ENCODE measurements at regions not wholly inside any gene's neighbourhood (a gene's known extent, or its start where the extent isn't known, plus 50 kb on each side); places are given as distances from the start of the nearest gene placed in this dataset.

GRCh38 chr3:189466004-189466403, 165.2 kb upstream of the TP63 start (continued):
- TF ChIP-seq ZNF462 (CRISPR knock-in tag; IDR thresholded peaks at IDR 0.05), result no peak
- no peak for TF ChIP-seq ZNF114 (CRISPR knock-in tag; IDR thresholded peaks at IDR 0.05)
- TF ChIP-seq ZNF331 (CRISPR knock-in tag; IDR thresholded peaks at IDR 0.05; ENCODE audit: low read depth), result no peak
- no peak for TF ChIP-seq JUNB (IDR thresholded peaks at IDR 0.05; ENCODE audit: unreplicated experiment)
- no peak for TF ChIP-seq REST (IDR thresholded peaks at IDR 0.05; ENCODE audit: unreplicated experiment)
- no peak for TF ChIP-seq POLR2AphosphoS5 (IDR thresholded peaks at IDR 0.05; ENCODE audit: low read depth)
- TF ChIP-seq EZH2phosphoT487 (IDR thresholded peaks at IDR 0.05; ENCODE audit: unreplicated experiment), result no peak
